ENCODE measurements at regions not wholly inside any gene's neighbourhood (a gene's known extent, or its start where the extent isn't known, plus 50 kb on each side); places are given as distances from the start of the nearest gene placed in this dataset.

DNA sequence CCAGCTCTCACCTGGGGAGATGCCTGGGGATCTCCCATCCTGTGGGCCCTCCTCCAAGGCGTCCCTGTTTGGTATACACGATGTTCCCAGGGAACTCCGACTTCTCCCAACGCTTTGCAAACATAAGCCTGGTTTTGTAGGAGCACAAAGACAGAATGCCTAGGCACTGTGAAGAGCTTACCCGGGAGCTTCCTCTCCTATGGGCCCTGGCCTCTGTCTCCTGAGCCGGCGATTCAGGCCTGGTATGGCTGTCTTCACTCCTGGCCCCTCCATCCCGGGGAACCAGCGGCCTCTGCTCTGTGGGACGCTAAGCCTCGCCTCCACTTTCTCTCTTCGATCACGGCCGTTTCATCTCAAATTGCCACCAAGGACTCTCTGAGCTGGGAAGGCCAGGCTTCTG lies 59.6 kb upstream of the ACTRT2 start:
- TF ChIP-seq CTCF (IDR thresholded peaks at IDR 0.05), result no peak
- no peak for TF ChIP-seq POLR2A (IDR thresholded peaks at IDR 0.05)
